Loucy (cell line): ENCODE measurements at regions not wholly inside any gene's neighbourhood (a gene's known extent, or its start where the extent isn't known, plus 50 kb on each side); places are given as distances from the start of the nearest gene placed in this dataset.

ENCODE experiments used
- H2AFZ ChIP-seq: fragments of 200-600 bp; sonication (generic); 2 replicates; pipeline ENCODE4 v1.6.0; 2016; ENCODE audit warnings: antibody characterized with exemption, mild to moderate bottlenecking, low read length, moderate library complexity
- H3F3A ChIP-seq: fragments of 200-600 bp; 2 replicates; pipeline ENCODE4 v1.6.0; 2016; ENCODE audit warnings: antibody characterized with exemption, low read depth, mild to moderate bottlenecking
- H3K27me3 ChIP-seq: fragments of 200-600 bp; sonication (generic); 2 replicates; pipeline ENCODE4 v1.6.1; 2014; ENCODE audit warnings: low read length, mild to moderate bottlenecking; ENCODE audit not compliant: insufficient read depth, poor library complexity, severe bottlenecking
- H3K36me3 ChIP-seq: fragments of 200-600 bp; sonication (generic); 2 replicates; pipeline ENCODE4 v1.6.1; 2016; ENCODE audit warnings: low read length; ENCODE audit not compliant: insufficient read depth
- H3K4me1 ChIP-seq: fragments of 200-600 bp; sonication (generic); 2 replicates; pipeline ENCODE4 v1.5.1; 2014; ENCODE audit warnings: low read length, mild to moderate bottlenecking; ENCODE audit not compliant: insufficient read depth, poor library complexity, severe bottlenecking
- H3K4me2 ChIP-seq: fragments of 200-600 bp; sonication (generic); 2 replicates; pipeline ENCODE4 v1.6.0; 2014; ENCODE audit warnings: antibody characterized with exemption, low read length, low read depth, mild to moderate bottlenecking; ENCODE audit not compliant: poor library complexity, severe bottlenecking
- H3K4me3 ChIP-seq: fragments of 200-600 bp; sonication (generic); 2 replicates; pipeline ENCODE4 v1.5.1; 2014; ENCODE audit warnings: low read length, mild to moderate bottlenecking, mixed read lengths; ENCODE audit not compliant: poor library complexity, severe bottlenecking
- H3K79me2 ChIP-seq: fragments of 200-600 bp; sonication (generic); 2 replicates; pipeline ENCODE4 v1.6.1; 2014; ENCODE audit warnings: low read length; ENCODE audit not compliant: insufficient read depth
- H3K9ac ChIP-seq: fragments of 200-600 bp; sonication (generic); 2 replicates; pipeline ENCODE4 v1.6.0; 2014; ENCODE audit warnings: mild to moderate bottlenecking, low read depth, low read length, moderate library complexity; ENCODE audit not compliant: poor library complexity, severe bottlenecking
- H3K9me2 ChIP-seq: fragments of 200-600 bp; sonication (generic); replicated peaks from 2 replicates; pipeline ENCODE4 v1.6.1; 2016; ENCODE audit warnings: low read depth, low read length, mixed read lengths
- H3K9me3 ChIP-seq: fragments of 200-600 bp; sonication (generic); 2 replicates; pipeline ENCODE4 v1.6.1; 2014; ENCODE audit warnings: mild to moderate bottlenecking, antibody characterized with exemption, low read length, low read depth; ENCODE audit not compliant: insufficient read depth
- H4K20me1 ChIP-seq: fragments of 200-600 bp; sonication (generic); 2 replicates; pipeline ENCODE4 v1.6.0; 2014; ENCODE audit warnings: antibody characterized with exemption, low read length, mild to moderate bottlenecking; ENCODE audit not compliant: insufficient read depth, poor library complexity, severe bottlenecking
- CTCF ChIP-seq: fragments of 200-600 bp; sonication (generic); conservative IDR thresholded peaks from 2 replicates; pipeline ENCODE4 v1.5.1; 2014; ENCODE audit warnings: mild to moderate bottlenecking, antibody characterized with exemption, low read length
- EZH2phosphoT487 ChIP-seq: fragments of 200-600 bp; IDR thresholded peaks from 2 replicates; pipeline ENCODE4 v1.6.1; 2018; ENCODE audit warnings: antibody characterized with exemption, mild to moderate bottlenecking, moderate library complexity, borderline replicate concordance

DNA sequence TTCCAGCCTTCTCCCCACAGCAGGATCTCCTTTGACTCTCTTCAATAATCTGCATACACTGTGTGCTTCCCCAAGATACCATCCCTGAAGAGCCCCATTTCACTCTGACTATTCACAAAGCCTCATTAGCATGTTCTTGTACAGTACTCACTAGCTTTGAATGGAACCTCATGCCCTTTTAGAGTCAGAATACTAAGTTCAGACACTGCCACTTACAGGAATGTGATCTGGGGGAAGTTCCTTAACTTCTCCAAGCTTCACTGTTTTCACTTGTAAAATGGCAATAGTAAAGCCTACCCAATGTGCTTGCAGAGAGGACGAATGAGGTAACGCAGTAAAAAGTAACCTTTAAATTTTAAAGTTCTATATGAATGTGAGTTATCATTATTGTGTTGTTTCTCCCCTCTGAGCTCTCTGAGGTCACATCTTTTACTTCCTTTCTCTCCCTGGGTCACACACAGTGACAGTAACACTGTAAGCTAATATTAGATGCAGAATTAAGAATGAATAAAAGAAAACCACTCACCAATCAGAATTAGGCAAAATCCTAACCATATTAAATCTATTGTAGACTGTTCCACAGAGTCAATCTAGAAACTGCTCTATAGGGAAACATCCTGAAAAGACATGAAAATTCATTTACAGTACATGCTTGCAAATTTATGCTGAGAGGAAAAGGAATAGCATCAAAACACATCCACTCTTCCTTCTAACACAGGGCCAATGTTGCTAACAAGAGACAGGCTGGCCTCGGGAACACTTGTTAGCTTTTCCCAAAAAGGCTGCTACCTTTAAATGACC, 64.2 kb upstream of the IL6 start:
- Histone ChIP-seq H3K9ac (no peak overlapping the region), H4K20me1 (no peaks in the 10 kb centered on the region), H3K4me2 (no peak overlapping the region), H3F3A (no peaks in the 10 kb centered on the region), H3K36me3 (no peaks in the 10 kb centered on the region), H3K79me2 (no peaks in the 10 kb centered on the region), H3K4me3 (no peak overlapping the region), H3K9me2 (no peaks in the 10 kb centered on the region), H3K27me3 (no peaks in the 10 kb centered on the region), H3K4me1 (no peaks in the 10 kb centered on the region), H2AFZ (no peak overlapping the region), H3K9me3 (no peaks in the 10 kb centered on the region)
- TF ChIP-seq EZH2phosphoT487: no peak
- no peak for TF ChIP-seq CTCF

DNA sequence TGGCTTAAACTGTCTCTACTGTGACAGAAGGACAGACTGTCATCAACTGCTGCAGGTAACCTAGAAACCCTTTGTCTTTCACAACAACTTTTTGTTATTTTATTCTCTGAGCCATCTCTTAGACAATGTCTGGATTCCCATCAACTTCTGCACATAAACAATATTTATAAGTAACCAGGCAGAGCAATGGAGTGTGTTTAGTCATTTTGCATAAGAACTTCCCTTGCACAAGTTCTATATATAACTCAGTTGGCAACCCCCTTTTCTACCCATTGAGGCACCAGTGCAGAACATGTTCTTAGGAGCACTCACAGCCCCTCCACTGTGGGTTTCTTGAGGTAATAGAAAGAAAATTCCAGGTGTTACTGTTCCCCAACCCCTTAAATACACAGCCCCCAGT, 65.0 kb upstream of the IL6 start:
- H3K79me2 ChIP-seq: no peaks in the 10 kb centered on the region
- no peaks in the 10 kb centered on the region for H3K9me2 ChIP-seq
- H3K9me3 ChIP-seq: no peaks in the 10 kb centered on the region
- no peak overlapping the region for H2AFZ ChIP-seq
- no peak overlapping the region for H3K4me3 ChIP-seq
- H3K9ac ChIP-seq: no peak overlapping the region
- no peak overlapping the region for H3K4me2 ChIP-seq
- no peaks in the 10 kb centered on the region for H3K36me3 ChIP-seq
- H3K4me1 ChIP-seq: no peaks in the 10 kb centered on the region
- H4K20me1 ChIP-seq: no peaks in the 10 kb centered on the region
- H3K27me3 ChIP-seq: no peaks in the 10 kb centered on the region
- no peak for TF ChIP-seq CTCF
- TF ChIP-seq EZH2phosphoT487: no peak
- no peaks in the 10 kb centered on the region for H3F3A ChIP-seq

GRCh38 chr7:22660732-22661131, 66.3 kb upstream of the IL6 start:
- Histone ChIP-seq H3K9me3 (no peaks in the 10 kb centered on the region), H3K9ac (no peak overlapping the region), H3K27me3 (no peaks in the 10 kb centered on the region), H4K20me1 (no peaks in the 10 kb centered on the region), H3K4me2 (no peak overlapping the region), H3K36me3 (no peaks in the 10 kb centered on the region), H2AFZ (no peak overlapping the region), H3K4me3 (no peak overlapping the region), H3F3A (no peaks in the 10 kb centered on the region), H3K79me2 (no peaks in the 10 kb centered on the region), H3K4me1 (no peaks in the 10 kb centered on the region), H3K9me2 (no peaks in the 10 kb centered on the region)
- no peak for TF ChIP-seq EZH2phosphoT487
- peak; percentile 70 for TF ChIP-seq CTCF
